ENCODE measurements at regions not wholly inside any gene's neighbourhood (a gene's known extent, or its start where the extent isn't known, plus 50 kb on each side); places are given as distances from the start of the nearest gene placed in this dataset.
"Not testable (repeated sequence)": the region's sequence is repeated elsewhere in the genome, so short reads cannot be mapped to it uniquely, and the experiment has no call there.

DNA sequence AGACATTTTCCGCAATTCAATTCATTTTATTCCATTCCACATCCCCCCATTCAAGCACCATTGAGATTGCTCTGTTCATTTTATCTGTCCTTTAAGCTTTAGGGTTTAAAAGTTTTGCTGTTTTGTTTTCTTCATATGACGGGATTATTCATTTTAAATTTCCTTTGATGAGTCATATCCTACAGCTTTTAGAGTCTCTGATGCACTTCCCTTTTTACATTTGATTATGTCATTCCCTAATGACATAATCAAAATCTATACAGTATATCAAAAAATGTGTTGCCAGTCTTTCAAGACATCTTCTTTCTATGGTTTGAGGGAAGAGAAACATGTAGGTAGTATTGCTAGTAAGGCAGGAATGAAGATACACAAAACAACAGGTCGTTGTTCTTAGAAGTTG is 456.3 kb downstream of the PDGFC start:
- no peak for TF ChIP-seq POLR2A (IDR thresholded peaks at IDR 0.05)
- TF ChIP-seq, protein P1, sequence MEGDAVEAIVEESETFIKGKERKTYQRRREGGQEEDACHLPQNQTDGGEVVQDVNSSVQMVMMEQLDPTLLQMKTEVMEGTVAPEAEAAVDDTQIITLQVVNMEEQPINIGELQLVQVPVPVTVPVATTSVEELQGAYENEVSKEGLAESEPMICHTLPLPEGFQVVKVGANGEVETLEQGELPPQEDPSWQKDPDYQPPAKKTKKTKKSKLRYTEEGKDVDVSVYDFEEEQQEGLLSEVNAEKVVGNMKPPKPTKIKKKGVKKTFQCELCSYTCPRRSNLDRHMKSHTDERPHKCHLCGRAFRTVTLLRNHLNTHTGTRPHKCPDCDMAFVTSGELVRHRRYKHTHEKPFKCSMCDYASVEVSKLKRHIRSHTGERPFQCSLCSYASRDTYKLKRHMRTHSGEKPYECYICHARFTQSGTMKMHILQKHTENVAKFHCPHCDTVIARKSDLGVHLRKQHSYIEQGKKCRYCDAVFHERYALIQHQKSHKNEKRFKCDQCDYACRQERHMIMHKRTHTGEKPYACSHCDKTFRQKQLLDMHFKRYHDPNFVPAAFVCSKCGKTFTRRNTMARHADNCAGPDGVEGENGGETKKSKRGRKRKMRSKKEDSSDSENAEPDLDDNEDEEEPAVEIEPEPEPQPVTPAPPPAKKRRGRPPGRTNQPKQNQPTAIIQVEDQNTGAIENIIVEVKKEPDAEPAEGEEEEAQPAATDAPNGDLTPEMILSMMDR (IDR thresholded peaks at IDR 0.05) = no peak
- TF ChIP-seq POLR2AphosphoS5 (IDR thresholded peaks at IDR 0.05) = no peak
- TF ChIP-seq EP300 (IDR thresholded peaks at IDR 0.05) = no peak

DNA sequence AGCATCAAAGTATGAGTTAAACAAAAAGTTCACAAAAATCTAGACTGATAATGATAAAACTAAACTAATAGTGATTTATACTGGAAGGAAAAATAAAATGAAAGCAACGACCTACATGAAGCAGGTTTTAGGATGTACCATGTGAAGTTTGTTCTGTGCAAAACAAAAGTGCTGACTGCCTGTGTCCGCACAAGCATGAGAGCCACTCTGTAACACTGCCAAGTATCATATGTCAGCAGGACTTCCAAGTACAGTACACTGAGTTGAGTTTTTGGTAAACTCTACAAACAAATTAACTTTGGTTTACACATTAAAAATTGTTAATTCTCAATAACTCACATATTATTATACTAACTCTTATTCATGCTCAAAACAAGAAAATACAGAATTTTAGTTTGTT is 459.0 kb downstream of the PDGFC start:
- Histone ChIP-seq H3K9me3 (no peaks in the 10 kb centered on the region), H3K4me1 (no peaks in the 10 kb centered on the region), H3K4me3 (no peak overlapping the region), H3K27ac (no peak overlapping the region), H3K36me3 (no peaks in the 10 kb centered on the region), H3K27me3 (no peaks in the 10 kb centered on the region)
- ATAC-seq = no peak
- 43 to 52% methylated on average over 2 of the region's 2 CpGs for WGBS, 2 donors (ENCODE audit: low coverage in 1 of 2)
- TF ChIP-seq POLR2AphosphoS5 (IDR thresholded peaks at IDR 0.05) (no peak), POLR2A (IDR thresholded peaks at IDR 0.05) (no peak), EP300 (IDR thresholded peaks at IDR 0.05) (no peak)
- TF ChIP-seq, protein P1 (IDR thresholded peaks at IDR 0.05) = no peak

More for the DNA sequence above, 456.3 kb downstream of the PDGFC start:
- H3K36me3 ChIP-seq = no peaks in the 10 kb centered on the region
- H3K27me3 ChIP-seq = no peaks in the 10 kb centered on the region
- no peaks in the 10 kb centered on the region for H3K9me3 ChIP-seq
- 85 to 88% methylated on average over 3 of the region's 3 CpGs for WGBS, 2 donors (ENCODE audit: low coverage in 1 of 2)
- H3K27ac ChIP-seq = no peak overlapping the region
- ATAC-seq = no peak
- no peaks in the 10 kb centered on the region for H3K4me1 ChIP-seq
- no peak overlapping the region for H3K4me3 ChIP-seq

DNA sequence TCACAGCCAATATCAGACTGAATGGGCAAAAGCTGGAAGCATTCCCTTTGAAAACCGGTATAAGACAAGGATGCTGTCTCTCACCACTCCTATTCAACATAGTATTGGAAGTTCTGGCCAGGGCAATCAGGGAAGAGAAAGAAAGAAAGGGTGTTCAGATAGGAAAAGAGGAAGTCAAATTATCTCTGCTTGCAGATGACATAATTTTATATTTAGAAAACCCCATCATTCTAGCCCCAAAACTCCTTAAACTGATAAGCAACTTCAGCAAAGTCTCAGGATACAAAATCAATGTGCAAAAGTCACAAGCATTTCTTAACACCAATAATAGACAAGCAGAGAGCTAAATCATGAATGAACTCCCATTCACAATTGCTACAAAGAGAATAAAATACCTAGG is 461.7 kb downstream of the PDGFC start:
- not testable (repeated sequence) for H3K4me3 ChIP-seq, H3K27me3 ChIP-seq, H3K36me3 ChIP-seq, H3K27ac ChIP-seq, H3K4me1 ChIP-seq, H3K9me3 ChIP-seq, ATAC-seq
- WGBS, 2 donors (ENCODE audit: low coverage in 1 of 2) = 100% methylated on average over 1 of the region's 1 CpG; no CpG with 5 or more reads in 1 of the 2 donors

DNA sequence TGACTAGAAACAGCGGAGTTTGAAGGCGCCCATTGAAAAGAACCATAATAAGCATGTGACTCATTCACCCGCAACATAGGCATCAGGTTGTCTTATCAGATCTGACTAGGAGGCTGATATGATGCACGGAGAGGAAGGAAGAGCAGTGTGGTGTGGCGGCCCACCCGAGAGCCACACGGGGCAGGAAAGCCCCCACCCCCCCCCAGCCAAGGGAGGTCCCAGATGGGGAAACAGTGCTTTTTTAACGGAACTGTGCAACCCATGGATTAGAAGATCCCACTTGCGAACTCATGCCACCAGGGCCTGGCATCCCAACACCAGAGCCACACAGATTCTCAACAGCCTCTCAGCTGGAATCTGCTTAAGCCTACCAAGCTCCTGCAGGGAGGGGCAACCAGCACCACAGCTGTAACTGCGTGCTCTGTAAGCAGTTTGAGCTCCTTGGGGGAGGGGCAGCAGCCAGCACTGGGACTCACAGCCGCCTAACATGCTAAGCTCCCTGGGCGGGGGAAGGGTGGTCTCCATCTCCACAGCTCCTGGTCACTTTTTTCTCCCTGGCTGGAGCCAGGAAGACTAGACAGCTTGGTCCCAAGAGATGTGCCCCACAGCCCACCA is 466.2 kb downstream of the PDGFC start:
- Histone ChIP-seq H3K4me1 (no peaks in the 10 kb centered on the region), H3K27me3 (no peaks in the 10 kb centered on the region), H3K36me3 (no peaks in the 10 kb centered on the region), H3K9me3 (no peaks in the 10 kb centered on the region), H3K4me3 (no peak overlapping the region), H3K27ac (no peak overlapping the region)
- ATAC-seq = no peak
- WGBS, 2 donors (ENCODE audit: low coverage in 1 of 2) = 91 to 93% methylated on average over 4 to 7 of the region's 12 CpGs
- TF ChIP-seq, protein P1 (IDR thresholded peaks at IDR 0.05) = no peak

DNA sequence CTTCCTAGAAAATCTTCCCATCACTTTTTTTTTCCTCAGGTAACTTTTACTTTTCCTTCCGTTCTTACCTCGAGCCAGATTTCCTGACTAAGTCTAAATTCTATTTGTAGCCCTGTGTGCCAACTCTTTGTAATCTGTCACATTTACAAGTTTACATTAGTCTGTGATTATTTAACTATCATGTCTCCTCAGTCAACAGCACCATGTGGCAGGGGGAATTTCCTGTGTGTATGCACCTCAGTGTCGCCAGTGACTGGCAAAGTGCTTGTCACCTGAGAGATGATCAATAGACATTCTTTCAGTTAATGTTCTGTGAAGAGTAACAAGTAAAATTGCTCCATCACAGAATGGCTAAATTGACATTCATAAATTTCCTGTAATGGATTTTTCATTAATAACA is 468.5 kb downstream of the PDGFC start:
- no peak overlapping the region for H3K4me3 ChIP-seq
- ATAC-seq = no peak

DNA sequence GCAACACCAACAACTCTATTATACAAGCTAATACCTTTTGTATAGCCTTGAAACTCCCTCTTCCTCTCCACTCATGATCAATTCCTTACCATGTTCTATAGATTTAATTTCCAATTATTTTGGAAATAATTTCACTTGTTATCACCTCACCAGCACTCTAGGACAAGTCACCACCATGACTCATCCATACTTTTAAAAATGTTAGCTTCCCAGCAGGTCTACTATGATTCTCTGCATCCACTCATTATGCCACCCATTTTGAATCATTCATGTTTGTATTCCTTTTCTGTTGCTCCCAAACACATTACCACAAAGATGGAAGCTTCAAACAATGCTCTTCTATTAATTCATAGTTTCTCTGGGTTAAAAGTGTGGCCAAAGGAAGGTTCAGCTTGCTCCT is 469.6 kb downstream of the PDGFC start:
- Histone ChIP-seq H3K27me3 (no peaks in the 10 kb centered on the region), H3K36me3 (no peaks in the 10 kb centered on the region), H3K27ac (no peak overlapping the region), H3K4me3 (no peak overlapping the region), H3K4me1 (no peaks in the 10 kb centered on the region), H3K9me3 (no peaks in the 10 kb centered on the region)
- TF ChIP-seq EP300 (IDR thresholded peaks at IDR 0.05) (no peak), POLR2A (IDR thresholded peaks at IDR 0.05) (no peak), POLR2AphosphoS5 (IDR thresholded peaks at IDR 0.05) (no peak)
- TF ChIP-seq, protein P1 (IDR thresholded peaks at IDR 0.05) = no peak
- ATAC-seq = no peak

More for the DNA sequence above, 468.5 kb downstream of the PDGFC start:
- no peak overlapping the region for H3K27ac ChIP-seq
- no peaks in the 10 kb centered on the region for H3K4me1 ChIP-seq
- H3K36me3 ChIP-seq = no peaks in the 10 kb centered on the region
- TF ChIP-seq POLR2A (IDR thresholded peaks at IDR 0.05) (no peak), POLR2AphosphoS5 (IDR thresholded peaks at IDR 0.05) (no peak)
- no peaks in the 10 kb centered on the region for H3K27me3 ChIP-seq
- 37 to 62% methylated on average over 3 of the region's 3 CpGs for WGBS, 2 donors (ENCODE audit: low coverage in 1 of 2)
- H3K9me3 ChIP-seq = no peaks in the 10 kb centered on the region

Data from gastroesophageal sphincter (tissue), 4 donors.